Vagina (tissue), 2 donors: ENCODE measurements at regions not wholly inside any gene's neighbourhood (a gene's known extent, or its start where the extent isn't known, plus 50 kb on each side); places are given as distances from the start of the nearest gene placed in this dataset.

ENCODE experiments used
- CTCF ChIP-seq, 3 experiments: fragments of 450-650 bp in 2 of 3; fragments of 200-600 bp in 1 of 3; sonication (generic) in 1 of 3; IDR thresholded peaks; one replicate each; pipeline ENCODE4 v1.5.1; 2017 to 2019; ENCODE audit warnings: antibody characterized with exemption in 3 of 3, mild to moderate bottlenecking in 2 of 3, moderate library complexity in 2 of 3
- POLR2AphosphoS5 ChIP-seq, 2 donors: sonication (generic); formaldehyde crosslinking; IDR thresholded peaks; one replicate each; pipeline ENCODE4 v1.9.0; 2017; ENCODE audit warnings: antibody characterized with exemption in 2 of 2, mild to moderate bottlenecking in 2 of 2, low read depth in 1 of 2; ENCODE audit not compliant: insufficient read depth in 1 of 2

DNA sequence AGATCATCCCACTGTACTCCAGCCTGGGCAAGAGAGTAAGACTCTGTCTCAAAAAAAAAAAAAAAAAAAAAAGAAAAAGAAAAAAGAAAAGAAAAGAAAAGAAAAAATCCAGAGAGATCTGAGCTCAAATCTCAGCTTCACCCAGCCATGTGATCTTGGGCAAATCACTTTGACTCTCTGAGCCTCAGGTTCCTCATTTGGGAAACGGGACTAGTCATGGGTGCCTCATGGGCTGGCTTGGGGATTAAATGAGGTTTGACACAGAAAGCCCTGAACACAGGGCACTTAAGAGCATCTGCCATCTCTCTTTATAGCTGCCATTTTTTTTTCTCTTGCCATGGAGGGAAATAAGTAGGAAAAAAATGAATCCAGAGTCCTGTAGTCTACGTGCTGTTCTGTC is 86.2 kb upstream of the MYL2 start:
- no peak for TF ChIP-seq CTCF (IDR thresholded peaks at IDR 0.05)
- TF ChIP-seq POLR2AphosphoS5 (IDR thresholded peaks at IDR 0.05; ENCODE audit: insufficient read depth in 1 of 2, low read depth in 1 of 2) = no peak
